ENCODE measurements at regions not wholly inside any gene's neighbourhood (a gene's known extent, or its start where the extent isn't known, plus 50 kb on each side); places are given as distances from the start of the nearest gene placed in this dataset.
"Not testable (repeated sequence)": the region's sequence is repeated elsewhere in the genome, so short reads cannot be mapped to it uniquely, and the experiment has no call there.

GRCh38 chr6:21780679-21781078, 187.1 kb downstream of the SOX4 start:
- TF ChIP-seq CTCF (conservative IDR thresholded peaks at IDR 0.05; ENCODE audit: low read depth, low read length) = no peak
- DNase-seq (ENCODE audit: low read depth) = no peak
- H3K4me3 ChIP-seq (ENCODE audit: low read depth, low read length) = no peak overlapping the region

- no peak for TF ChIP-seq CTCF (conservative IDR thresholded peaks at IDR 0.05; ENCODE audit: low read depth, low read length)
- no peak overlapping the region for H3K4me3 ChIP-seq (ENCODE audit: low read depth, low read length)
- DNase-seq (ENCODE audit: low read depth) = no peak
Measured at GRCh38 chr6:21781128-21781527, 187.6 kb downstream of the SOX4 start.

DNA sequence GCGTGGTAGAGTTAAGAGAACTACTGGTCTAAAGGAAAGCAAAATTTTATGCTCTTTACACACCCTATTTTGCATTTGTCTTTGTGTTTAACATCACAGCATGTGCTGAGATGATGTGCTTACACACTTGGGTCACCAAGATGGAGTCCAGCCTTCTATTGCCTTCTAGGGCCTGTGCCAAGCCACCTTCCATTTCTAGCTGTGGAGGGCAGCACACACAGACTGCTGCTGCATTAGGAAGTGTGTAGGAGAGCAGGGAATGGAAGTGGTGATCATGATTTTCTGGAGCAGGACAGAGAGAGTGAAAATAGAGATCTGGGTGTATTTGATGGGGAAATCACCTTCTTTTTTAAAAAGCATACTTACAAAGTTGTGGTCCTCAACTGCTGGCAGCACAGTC, 191.6 kb downstream of the SOX4 start:
- no peak for TF ChIP-seq CTCF (conservative IDR thresholded peaks at IDR 0.05; ENCODE audit: low read depth, low read length)
- H3K4me3 ChIP-seq (ENCODE audit: low read depth, low read length) = no peak overlapping the region
- no peak for DNase-seq (ENCODE audit: low read depth)

DNA sequence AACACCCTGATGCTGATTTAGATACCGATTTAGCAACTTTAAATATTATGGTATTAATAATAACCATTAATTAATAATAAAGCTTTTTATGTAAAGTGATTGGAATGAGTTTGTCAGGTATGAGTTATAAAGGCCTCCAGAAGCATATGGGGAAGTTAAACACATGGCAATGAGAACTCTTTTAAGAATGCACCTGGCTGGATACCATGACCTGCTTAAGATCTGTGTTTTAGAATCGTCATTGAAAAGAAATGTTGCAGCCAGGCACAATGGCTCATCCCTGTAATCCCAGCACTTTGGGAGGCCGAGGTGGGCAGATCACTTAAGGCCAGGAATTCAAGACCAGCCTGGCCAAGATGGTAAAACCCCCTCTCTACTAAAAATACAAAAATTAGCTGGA, 197.5 kb downstream of the SOX4 start:
- TF ChIP-seq CTCF (conservative IDR thresholded peaks at IDR 0.05; ENCODE audit: low read depth, low read length) = no peak
- no peak overlapping the region for H3K4me3 ChIP-seq (ENCODE audit: low read depth, low read length)
- no peak for DNase-seq (ENCODE audit: low read depth)

DNA sequence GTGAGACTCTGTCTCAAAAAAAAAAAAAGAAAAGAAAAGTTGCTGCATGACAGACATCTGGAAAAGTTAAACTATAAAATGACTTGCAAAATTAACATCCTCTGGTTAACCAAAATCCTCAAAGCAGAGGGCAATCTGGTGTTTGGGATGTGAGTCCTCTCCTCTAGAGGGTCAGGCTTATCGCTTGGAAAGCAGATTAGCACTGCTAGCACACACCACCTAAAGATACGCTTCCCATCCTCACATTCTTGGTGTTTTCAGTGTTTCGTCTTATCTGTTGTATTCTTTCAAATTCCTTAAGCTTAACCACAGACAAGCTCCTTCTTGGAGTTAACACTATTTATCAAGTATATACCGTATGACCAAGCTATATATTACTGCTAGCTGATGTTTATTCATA, 198.0 kb downstream of the SOX4 start:
- no peak for DNase-seq (ENCODE audit: low read depth)
- TF ChIP-seq CTCF (conservative IDR thresholded peaks at IDR 0.05; ENCODE audit: low read depth, low read length) = no peak
- no peak overlapping the region for H3K4me3 ChIP-seq (ENCODE audit: low read depth, low read length)

GRCh38 chr6:21792177-21792576, 198.6 kb downstream of the SOX4 start:
- no peak for TF ChIP-seq CTCF (conservative IDR thresholded peaks at IDR 0.05; ENCODE audit: low read depth, low read length)
- H3K4me3 ChIP-seq (ENCODE audit: low read depth, low read length) = no peak overlapping the region
- no peak for DNase-seq (ENCODE audit: low read depth)

GRCh38 chr6:21796979-21797378, 203.4 kb downstream of the SOX4 start:
- not testable (repeated sequence) for DNase-seq (ENCODE audit: low read depth); H3K4me3 ChIP-seq (ENCODE audit: low read depth, low read length)

GRCh38 chr6:21798468-21798867, 204.9 kb downstream of the SOX4 start:
- DNase-seq (ENCODE audit: low read depth) = no peak
- H3K4me3 ChIP-seq (ENCODE audit: low read depth, low read length) = no peak overlapping the region
- no peak for TF ChIP-seq CTCF (conservative IDR thresholded peaks at IDR 0.05; ENCODE audit: low read depth, low read length)
